ENCODE measurements at regions not wholly inside any gene's neighbourhood (a gene's known extent, or its start where the extent isn't known, plus 50 kb on each side); places are given as distances from the start of the nearest gene placed in this dataset.
A peak's percentile ranks its signal among the peaks of the same experiment; 100 is the strongest.
"Not testable (repeated sequence)": the region's sequence is repeated elsewhere in the genome, so short reads cannot be mapped to it uniquely, and the experiment has no call there.

- no peak for DNase-seq
These were observed 162.3 kb downstream of the CPEB2 start for GRCh38 chr4:15164571-15164970.

- no peak for DNase-seq
These were observed 165.5 kb downstream of the CPEB2 start for GRCh38 chr4:15167743-15168142.

GRCh38 chr4:15168759-15169158, 166.5 kb downstream of the CPEB2 start:
- DNase-seq: no peak

GRCh38 chr4:15171725-15172124, 169.4 kb downstream of the CPEB2 start:
- DNase-seq: no peak

GRCh38 chr4:15173251-15173650, 171.0 kb downstream of the CPEB2 start:
- no peak for DNase-seq

GRCh38 chr4:15174168-15174567, 171.9 kb downstream of the CPEB2 start:
- DNase-seq: not testable (repeated sequence)

GRCh38 chr4:15179842-15180241, 177.6 kb downstream of the CPEB2 start:
- DNase-seq: not testable (repeated sequence)

- no peak for DNase-seq
These were observed 180.4 kb downstream of the CPEB2 start for GRCh38 chr4:15182600-15183220.

- no peak for DNase-seq
These were observed 183.9 kb downstream of the CPEB2 start for GRCh38 chr4:15186149-15186548.

- no peak for DNase-seq
These were observed 184.5 kb downstream of the CPEB2 start for GRCh38 chr4:15186806-15187205.

- no peak for DNase-seq
These were observed 186.6 kb downstream of the CPEB2 start for GRCh38 chr4:15188605-15189539.

- DNase-seq: no peak
These were observed 192.2 kb downstream of the CPEB2 start for GRCh38 chr4:15194520-15194919.

- no peak for DNase-seq
These were observed 194.7 kb downstream of the CPEB2 start for GRCh38 chr4:15197005-15197404.

- no peak for DNase-seq
These were observed 195.9 kb downstream of the CPEB2 start for GRCh38 chr4:15198070-15198727.

GRCh38 chr4:15201782-15202181, 199.5 kb downstream of the CPEB2 start:
- no peak for DNase-seq

- DNase-seq: no peak
These were observed 200.2 kb downstream of the CPEB2 start for GRCh38 chr4:15202481-15202880.

- DNase-seq: not testable (repeated sequence)
These were observed 204.2 kb downstream of the CPEB2 start for GRCh38 chr4:15206526-15206925.

GRCh38 chr4:15213302-15213970, 211.2 kb downstream of the CPEB2 start:
- DNase-seq: no peak

GRCh38 chr4:15215109-15215508, 212.7 kb upstream of the C1QTNF7 start:
- no peak for DNase-seq

- no peak for DNase-seq
These were observed 201.6 kb upstream of the C1QTNF7 start for GRCh38 chr4:15226203-15226602.

- DNase-seq: peak; percentile 58
These were observed 196.4 kb upstream of the C1QTNF7 start for GRCh38 chr4:15231265-15232091.
